ENCODE measurements at regions not wholly inside any gene's neighbourhood (a gene's known extent, or its start where the extent isn't known, plus 50 kb on each side); places are given as distances from the start of the nearest gene placed in this dataset.

DNA sequence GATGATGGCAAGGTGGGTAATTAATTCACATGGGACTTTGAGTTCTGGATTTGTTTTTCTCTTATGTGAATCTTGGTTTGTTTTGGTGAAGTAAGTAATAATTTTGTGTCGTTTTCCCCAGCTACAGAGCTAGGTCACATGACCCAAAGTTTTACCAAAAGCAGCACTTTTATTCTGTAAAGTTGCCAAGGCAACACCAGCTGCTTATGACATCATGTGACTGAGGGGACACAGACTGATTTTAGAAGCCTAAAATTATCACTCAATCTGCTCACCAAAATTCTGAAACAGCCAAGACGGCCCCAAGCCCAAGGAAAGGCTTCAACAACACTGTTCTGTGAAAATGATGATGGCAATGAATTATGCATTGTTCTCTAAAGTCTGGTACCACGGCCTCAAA is 63.9 kb downstream of the MEX3B start:
- no peak overlapping the region for H3K4me3 ChIP-seq
- no peak overlapping the region for H3K4me2 ChIP-seq (ENCODE audit: insufficient read depth, low read length)
- H3K9me1 ChIP-seq (ENCODE audit: control insufficient read depth, insufficient read depth, low read length), result no peaks in the 10 kb centered on the region
- H3K79me2 ChIP-seq (ENCODE audit: control insufficient read depth, insufficient read depth, low read length), result no peaks in the 10 kb centered on the region
- intact Hi-C loops (cut with micrococcal nuclease) (no loop called here), in situ Hi-C loops (cut with MboI) (no loop called here)
- no peaks in the 10 kb centered on the region for H3K36me3 ChIP-seq (ENCODE audit: control insufficient read depth, insufficient read depth, low read length)
- no peak overlapping the region for H3K27ac ChIP-seq (ENCODE audit: extremely low read depth, low read depth, low read length)
- no peaks in the 10 kb centered on the region for H4K20me1 ChIP-seq (replicated peaks; ENCODE audit: control insufficient read depth, insufficient read depth, low read length)
- DNase-seq (ENCODE audit: extremely low read depth in 1 of 4, low spot score in 3 of 4) (no peak), FAIRE-seq (no peak), ATAC-seq (no peak)
- ChIA-PET POLR2A (no interaction called here), CTCF (ENCODE audit: low intra/inter-chr PET ratio) (no interaction called here)
- no peaks in the 10 kb centered on the region; the same call in 1 of the 2 replicates for H3K9me3 ChIP-seq (replicated peaks; ENCODE audit: control insufficient read depth, insufficient read depth, low read depth, low read length)
- H3K27me3 ChIP-seq (ENCODE audit: control insufficient read depth in 2 of 2, insufficient read depth in 2 of 2, low read length in 2 of 2), result no peaks in the 10 kb centered on the region
- BruUV-seq (replicated peaks), result no TSS peak
- peak overlapping the region; percentile 66 for H2AFZ ChIP-seq (ENCODE audit: low read depth, low read length)
- no peak overlapping the region for H3K9ac ChIP-seq (ENCODE audit: insufficient read depth in 1 of 2, low read depth in 2 of 2, low read length in 2 of 2)
- WGBS (ENCODE audit: insufficient coverage, low coverage, missing lambda C conversion rate), result 22% methylated on average over 3 of the region's 3 CpGs
- no peaks in the 10 kb centered on the region for H3K4me1 ChIP-seq (replicated peaks in 1 of 2; ENCODE audit: control insufficient read depth in 2 of 2, insufficient read depth in 2 of 2, low read length in 2 of 2)
- TF ChIP-seq, protein P1, sequence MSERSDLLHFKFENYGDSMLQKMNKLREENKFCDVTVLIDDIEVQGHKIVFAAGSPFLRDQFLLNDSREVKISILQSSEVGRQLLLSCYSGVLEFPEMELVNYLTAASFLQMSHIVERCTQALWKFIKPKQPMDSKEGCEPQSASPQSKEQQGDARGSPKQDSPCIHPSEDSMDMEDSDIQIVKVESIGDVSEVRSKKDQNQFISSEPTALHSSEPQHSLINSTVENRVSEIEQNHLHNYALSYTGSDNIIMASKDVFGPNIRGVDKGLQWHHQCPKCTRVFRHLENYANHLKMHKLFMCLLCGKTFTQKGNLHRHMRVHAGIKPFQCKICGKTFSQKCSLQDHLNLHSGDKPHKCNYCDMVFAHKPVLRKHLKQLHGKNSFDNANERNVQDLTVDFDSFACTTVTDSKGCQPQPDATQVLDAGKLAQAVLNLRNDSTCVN (CRISPR knock-in tag; IDR thresholded peaks at IDR 0.05), result no peak
- TF ChIP-seq RFX1 (IDR thresholded peaks at IDR 0.05) (peak; percentile 85), PURB (CRISPR knock-in tag; IDR thresholded peaks at IDR 0.05; ENCODE audit: low read depth) (no peak), ATF7 (IDR thresholded peaks at IDR 0.05) (peak; percentile 40; the same call in 1 of the 2 replicates), SAFB2 (IDR thresholded peaks at IDR 0.05; ENCODE audit: borderline replicate concordance, low read depth, low read length, severe bottlenecking) (no peak), TOE1 (IDR thresholded peaks at IDR 0.05; ENCODE audit: borderline replicate concordance) (peak; percentile 83), TOE1 (CRISPR knock-in tag; IDR thresholded peaks at IDR 0.05; ENCODE audit: borderline replicate concordance, low read depth) (no peak), POLR2AphosphoS2 (IDR thresholded peaks at IDR 0.05; ENCODE audit: low read length) (no peak), PHTF2 (CRISPR knock-in tag; IDR thresholded peaks at IDR 0.05) (no peak), ADNP (tag; IDR thresholded peaks at IDR 0.05) (no peak), SRF (CRISPR knock-in tag; IDR thresholded peaks at IDR 0.05) (no peak), HSF4 (CRISPR knock-in tag; IDR thresholded peaks at IDR 0.05; ENCODE audit: borderline replicate concordance) (no peak), RAD51 (IDR thresholded peaks at IDR 0.05; ENCODE audit: borderline replicate concordance, low read depth) (peak; percentile 75)
- TF ChIP-seq, protein P2, sequence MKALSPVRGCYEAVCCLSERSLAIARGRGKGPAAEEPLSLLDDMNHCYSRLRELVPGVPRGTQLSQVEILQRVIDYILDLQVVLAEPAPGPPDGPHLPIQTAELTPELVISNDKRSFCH (CRISPR knock-in tag; IDR thresholded peaks at IDR 0.05), result no peak
- TF ChIP-seq, protein P2 (tag; IDR thresholded peaks at IDR 0.05), result no peak
- TF ChIP-seq, protein P3, sequence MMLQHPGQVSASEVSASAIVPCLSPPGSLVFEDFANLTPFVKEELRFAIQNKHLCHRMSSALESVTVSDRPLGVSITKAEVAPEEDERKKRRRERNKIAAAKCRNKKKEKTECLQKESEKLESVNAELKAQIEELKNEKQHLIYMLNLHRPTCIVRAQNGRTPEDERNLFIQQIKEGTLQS (IDR thresholded peaks at IDR 0.05), result 0 out of 2 replicates have a peak, but pooled peaks have one; percentile 20
- TF ChIP-seq, protein P3 (CRISPR knock-in tag; conservative IDR thresholded peaks at IDR 0.05), result no peak
- TF ChIP-seq, protein P4, sequence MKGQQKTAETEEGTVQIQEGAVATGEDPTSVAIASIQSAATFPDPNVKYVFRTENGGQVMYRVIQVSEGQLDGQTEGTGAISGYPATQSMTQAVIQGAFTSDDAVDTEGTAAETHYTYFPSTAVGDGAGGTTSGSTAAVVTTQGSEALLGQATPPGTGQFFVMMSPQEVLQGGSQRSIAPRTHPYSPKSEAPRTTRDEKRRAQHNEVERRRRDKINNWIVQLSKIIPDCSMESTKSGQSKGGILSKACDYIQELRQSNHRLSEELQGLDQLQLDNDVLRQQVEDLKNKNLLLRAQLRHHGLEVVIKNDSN (CRISPR knock-in tag; IDR thresholded peaks at IDR 0.05), result peak; percentile 48
- TF ChIP-seq, protein P5, sequence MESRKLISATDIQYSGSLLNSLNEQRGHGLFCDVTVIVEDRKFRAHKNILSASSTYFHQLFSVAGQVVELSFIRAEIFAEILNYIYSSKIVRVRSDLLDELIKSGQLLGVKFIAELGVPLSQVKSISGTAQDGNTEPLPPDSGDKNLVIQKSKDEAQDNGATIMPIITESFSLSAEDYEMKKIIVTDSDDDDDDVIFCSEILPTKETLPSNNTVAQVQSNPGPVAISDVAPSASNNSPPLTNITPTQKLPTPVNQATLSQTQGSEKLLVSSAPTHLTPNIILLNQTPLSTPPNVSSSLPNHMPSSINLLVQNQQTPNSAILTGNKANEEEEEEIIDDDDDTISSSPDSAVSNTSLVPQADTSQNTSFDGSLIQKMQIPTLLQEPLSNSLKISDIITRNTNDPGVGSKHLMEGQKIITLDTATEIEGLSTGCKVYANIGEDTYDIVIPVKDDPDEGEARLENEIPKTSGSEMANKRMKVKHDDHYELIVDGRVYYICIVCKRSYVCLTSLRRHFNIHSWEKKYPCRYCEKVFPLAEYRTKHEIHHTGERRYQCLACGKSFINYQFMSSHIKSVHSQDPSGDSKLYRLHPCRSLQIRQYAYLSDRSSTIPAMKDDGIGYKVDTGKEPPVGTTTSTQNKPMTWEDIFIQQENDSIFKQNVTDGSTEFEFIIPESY (CRISPR knock-in tag; IDR thresholded peaks at IDR 0.05), result no peak
